Endothelial cell of umbilical vein (primary cell): ENCODE measurements at regions not wholly inside any gene's neighbourhood (a gene's known extent, or its start where the extent isn't known, plus 50 kb on each side); places are given as distances from the start of the nearest gene placed in this dataset.

Experiments
- BruUV-seq: library from RNA; stranded (reverse); fragments of 400-500 nt; replicated peaks from 2 replicates; lab custom pipeline; 2021; lab: Mats Ljungman, UMichigan
- CTCF ChIA-PET: fragments of 300-600, 350-600 bp; sonication (Branson Sonifier 250); formaldehyde crosslinking; loops from one replicate; lab custom pipeline; 2021; ENCODE audit warnings: antibody characterized with exemption, inconsistent platforms; lab: Charles Lee
- POLR2A ChIA-PET: fragments of 300-600, 350-600 bp; sonication (Branson Sonifier 250); formaldehyde crosslinking; loops from one replicate; lab custom pipeline; 2021; ENCODE audit warnings: antibody characterized with exemption, inconsistent platforms; lab: Charles Lee
- DNase-seq: peaks from one replicate; pipeline ENCODE4 v3.0.0-alpha.2; 2011; ENCODE audit warnings: low read depth, low spot score
- FAIRE-seq: peaks from 2 replicates; lab custom pipeline; 2011; peaks lifted over from hg19 to GRCh38; lab: Jason Lieb, UNC
- H2AFZ ChIP-seq: 2 replicates; pipeline ENCODE4 v1.6.0; 2012; ENCODE audit warnings: low read depth, low read length, control low read depth, inconsistent platforms
- H3K27ac ChIP-seq: 2 replicates; pipeline ENCODE4 v1.5.1; 2011; ENCODE audit warnings: low read depth, mild to moderate bottlenecking, control low read depth, low read length, moderate library complexity; ENCODE audit not compliant: insufficient read depth
- H3K27me3 ChIP-seq, 2 experiments: 2 replicates each; pipeline versions ENCODE4 v1.6.0 to v1.6.1; 2011; ENCODE audit warnings: low read length in 2 of 2, mixed read lengths in 1 of 2; ENCODE audit not compliant: control insufficient read depth in 2 of 2, insufficient read depth in 2 of 2
- H3K36me3 ChIP-seq, 2 experiments: 2 replicates in 1 of 2; 3 replicates in 1 of 2; pipeline ENCODE4 v1.5.1; 2011; ENCODE audit warnings: low read length in 2 of 2, mild to moderate bottlenecking in 1 of 2, moderate library complexity in 1 of 2; ENCODE audit not compliant: control insufficient read depth in 2 of 2, insufficient read depth in 2 of 2; ENCODE audit errors: extremely low read depth in 1 of 2
- H3K4me1 ChIP-seq: 3 replicates; pipeline ENCODE4 v1.5.1; 2011; ENCODE audit warnings: mild to moderate bottlenecking, low read length; ENCODE audit not compliant: control insufficient read depth, insufficient read depth; ENCODE audit errors: extremely low read depth
- H3K4me2 ChIP-seq: 2 replicates; pipeline ENCODE4 v1.6.1; 2011; ENCODE audit warnings: low read length, control low read depth, mixed read lengths; ENCODE audit not compliant: insufficient read depth
- H3K4me3 ChIP-seq, 3 experiments: fragments of 200-600 bp in 1 of 3; sonication (generic), shearing (Covaris generic) in 1 of 3; replicated peaks in 1 of 3; 2 replicates each; pipeline ENCODE4 v1.5.1; 2011 to 2016; ENCODE audit warnings: control low read depth in 3 of 3, low read length in 3 of 3, mild to moderate bottlenecking in 2 of 3, inconsistent platforms in 1 of 3, low read depth in 1 of 3, moderate library complexity in 1 of 3; ENCODE audit not compliant: insufficient read depth in 1 of 3
- H3K79me2 ChIP-seq: 2 replicates; pipeline ENCODE4 v1.6.0; 2012; ENCODE audit warnings: low read length, inconsistent platforms; ENCODE audit not compliant: control insufficient read depth, insufficient read depth
- H3K9ac ChIP-seq: replicated peaks from 2 replicates; pipeline ENCODE3; 2011; ENCODE audit warnings: low read length, control low read depth; ENCODE audit not compliant: insufficient read depth; ENCODE audit errors: extremely low read depth
- H3K9me1 ChIP-seq: replicated peaks from 3 replicates; pipeline ENCODE4 v1.6.0; 2011; ENCODE audit warnings: mild to moderate bottlenecking, low read length; ENCODE audit not compliant: control insufficient read depth, insufficient read depth; ENCODE audit errors: extremely low read depth
- H3K9me3 ChIP-seq: replicated peaks from 2 replicates; pipeline ENCODE4 v1.5.1; 2012; ENCODE audit warnings: low read length, inconsistent platforms; ENCODE audit not compliant: control insufficient read depth, insufficient read depth
- H4K20me1 ChIP-seq: replicated peaks from 2 replicates; pipeline ENCODE3; 2011; ENCODE audit warnings: mild to moderate bottlenecking, low read length; ENCODE audit not compliant: control insufficient read depth, insufficient read depth; ENCODE audit errors: extremely low read depth
- CTCF ChIP-seq, 2 donors: IDR thresholded peaks; 1 replicate in 1 of 2; 2 replicates in 1 of 2; pipeline ENCODE4 v1.5.1; 2011; ENCODE audit warnings: low read length in 2 of 2, mild to moderate bottlenecking in 2 of 2, moderate library complexity in 2 of 2, control low read depth in 1 of 2, inconsistent platforms in 1 of 2, low read depth in 1 of 2; ENCODE audit not compliant: insufficient read depth in 1 of 2; ENCODE audit errors: extremely low read depth in 1 of 2
- EZH2 ChIP-seq: IDR thresholded peaks from 2 replicates; pipeline ENCODE4 v1.6.1; 2012; ENCODE audit warnings: borderline replicate concordance, low read depth, mild to moderate bottlenecking, moderate library complexity, low read length, inconsistent platforms; ENCODE audit not compliant: severe bottlenecking
- FOS ChIP-seq: IDR thresholded peaks from 2 replicates; pipeline ENCODE4 v1.6.1; 2011; ENCODE audit warnings: mild to moderate bottlenecking, low read length, moderate library complexity, borderline replicate concordance; ENCODE audit not compliant: insufficient read depth
- GATA2 ChIP-seq: IDR thresholded peaks from 2 replicates; pipeline ENCODE4 v1.7.0; 2011; ENCODE audit warnings: low read depth, mild to moderate bottlenecking, moderate library complexity, mixed read lengths, low read length; ENCODE audit not compliant: insufficient read length, insufficient read depth
- JUN ChIP-seq: IDR thresholded peaks from 2 replicates; pipeline ENCODE4 v1.6.1; 2011; ENCODE audit warnings: borderline replicate concordance, low read depth; ENCODE audit not compliant: insufficient read length, insufficient read depth
- MAX ChIP-seq: IDR thresholded peaks from 2 replicates; pipeline ENCODE4 v1.6.1; 2011; ENCODE audit not compliant: insufficient read depth, insufficient read length
- MYC ChIP-seq: IDR thresholded peaks from one replicate; pipeline ENCODE4 v1.6.1; 2011; ENCODE audit warnings: mild to moderate bottlenecking, low read depth, low read length
- POLR2A ChIP-seq: IDR thresholded peaks from 2 replicates; pipeline ENCODE4 v1.6.1; 2012; ENCODE audit warnings: low read depth, mild to moderate bottlenecking, control low read depth, low read length
- POLR2AphosphoS5 ChIP-seq: IDR thresholded peaks from 2 replicates; pipeline ENCODE4 v1.6.1; 2012; ENCODE audit warnings: low read depth, mild to moderate bottlenecking, control low read depth, low read length, moderate library complexity; ENCODE audit not compliant: insufficient read depth
- dilution Hi-C: fragments of 300-500 bp; cut with MboI; formaldehyde crosslinking; loops from one replicate; pipeline ENCODE4 v1.15.0; 2019; ENCODE audit warnings: low sequenced_read_pairs; ENCODE audit not compliant: extremely low pct_ligation_motif_present
- intact Hi-C: fragments of 100-400 bp; cut with micrococcal nuclease; formaldehyde crosslinking; loops from one replicate; pipeline ENCODE4 v1.10.0; 2022

GRCh38 chr1:17892851-17893250, 137.7 kb downstream of the ACTL8 start:
- H2AFZ ChIP-seq = no peak overlapping the region
- H3K36me3 ChIP-seq = no peaks in the 10 kb centered on the region
- H3K4me1 ChIP-seq = no peaks in the 10 kb centered on the region
- H3K9me1 ChIP-seq = no peaks in the 10 kb centered on the region
- H3K9me3 ChIP-seq = peaks cover 1% of the 10 kb centered on the region
- dilution Hi-C loops (no loop called here), intact Hi-C loops (no loop called here)
- H3K9ac ChIP-seq = no peak overlapping the region
- no peak overlapping the region for H3K4me2 ChIP-seq
- ChIA-PET CTCF (no interaction called here), POLR2A (no interaction called here)
- FAIRE-seq (no peak), DNase-seq (no peak)
- no peaks in the 10 kb centered on the region for H3K79me2 ChIP-seq
- no peak for TF ChIP-seq JUN
- TF ChIP-seq CTCF (IDR thresholded peaks at IDR 0.05; ENCODE audit: extremely low read depth in 1 of 2, insufficient read depth in 1 of 2, low read depth in 1 of 2, low read length in 2 of 2) = no peak
- TF ChIP-seq MAX = no peak
- no peak for TF ChIP-seq POLR2AphosphoS5
- TF ChIP-seq POLR2A = no peak
- no peak for TF ChIP-seq EZH2
- TF ChIP-seq MYC = no peak
- no peak for TF ChIP-seq GATA2
- TF ChIP-seq FOS = no peak
- no peak overlapping the region for H3K4me3 ChIP-seq
- H3K27ac ChIP-seq = no peak overlapping the region
- no peaks in the 10 kb centered on the region for H4K20me1 ChIP-seq
- no TSS peak for BruUV-seq
- no peaks in the 10 kb centered on the region for H3K27me3 ChIP-seq
